GM12892 (cell line): ENCODE measurements at regions not wholly inside any gene's neighbourhood (a gene's known extent, or its start where the extent isn't known, plus 50 kb on each side); places are given as distances from the start of the nearest gene placed in this dataset.
"Not testable (repeated sequence)": the region's sequence is repeated elsewhere in the genome, so short reads cannot be mapped to it uniquely, and the experiment has no call there.

Experiments used
- DNase-seq: peaks from one replicate; pipeline ENCODE4 v3.0.0; 2011; ENCODE audit not compliant: insufficient read length
- FAIRE-seq: peaks from 2 replicates; lab custom pipeline; 2011; peaks lifted over from hg19 to GRCh38; lab: Jason Lieb, UNC
- POLR2A ChIP-seq: IDR thresholded peaks from 2 replicates; pipeline ENCODE4 v1.6.1; 2011; ENCODE audit warnings: low read depth, low read length, control low read depth
- POLR2AphosphoS5 ChIP-seq: IDR thresholded peaks from 2 replicates; pipeline ENCODE4 v1.6.1; 2011; ENCODE audit warnings: low read depth, low read length, control low read depth
- TAF1 ChIP-seq: IDR thresholded peaks from 2 replicates; pipeline ENCODE4 v1.6.1; 2011; ENCODE audit warnings: low read depth, mild to moderate bottlenecking, control low read depth, low read length, borderline replicate concordance

- DNase-seq (no peak), FAIRE-seq (no peak)
- TF ChIP-seq POLR2A (no peak), POLR2AphosphoS5 (no peak), TAF1 (no peak)
Measured at GRCh38 chr2:13414897-13415296, 698.2 kb downstream of the TRIB2 start.

GRCh38 chr2:13433954-13434353, 717.2 kb downstream of the TRIB2 start:
- TF ChIP-seq TAF1 (no peak), POLR2AphosphoS5 (no peak), POLR2A (no peak)
- no peak for DNase-seq
- FAIRE-seq, result no peak

- not testable (repeated sequence) for FAIRE-seq, DNase-seq
Measured at GRCh38 chr2:13443554-13444261, 727.0 kb downstream of the TRIB2 start.

- TF ChIP-seq POLR2AphosphoS5 (no peak), TAF1 (no peak)
- DNase-seq (no peak), FAIRE-seq (no peak)
Measured at GRCh38 chr2:13462464-13462863, 745.7 kb downstream of the TRIB2 start.

GRCh38 chr2:13466076-13466475, 749.3 kb downstream of the TRIB2 start:
- DNase-seq (no peak), FAIRE-seq (no peak)
- TF ChIP-seq POLR2A (no peak), TAF1 (no peak)

GRCh38 chr2:13474538-13474937, 757.8 kb downstream of the TRIB2 start:
- DNase-seq, result no peak
- no peak for TF ChIP-seq POLR2AphosphoS5
- TF ChIP-seq POLR2A, result no peak
- TF ChIP-seq TAF1, result no peak
- peak; percentile 65 for FAIRE-seq

GRCh38 chr2:13480057-13480456, 763.3 kb downstream of the TRIB2 start:
- no peak for DNase-seq
- TF ChIP-seq POLR2A (no peak), TAF1 (no peak), POLR2AphosphoS5 (no peak)
- no peak for FAIRE-seq

GRCh38 chr2:13481201-13481600, 764.5 kb downstream of the TRIB2 start:
- TF ChIP-seq POLR2AphosphoS5, result no peak
- TF ChIP-seq POLR2A, result no peak
- TF ChIP-seq TAF1, result no peak
- DNase-seq (no peak), FAIRE-seq (no peak)

GRCh38 chr2:13485256-13485655, 768.5 kb downstream of the TRIB2 start:
- TF ChIP-seq POLR2A (no peak), POLR2AphosphoS5 (no peak), TAF1 (no peak)
- DNase-seq (no peak), FAIRE-seq (no peak)

GRCh38 chr2:13488965-13489364, 772.2 kb downstream of the TRIB2 start:
- FAIRE-seq, result no peak
- DNase-seq, result no peak
- TF ChIP-seq POLR2A (no peak), TAF1 (no peak), POLR2AphosphoS5 (no peak)

- TF ChIP-seq POLR2A (no peak), POLR2AphosphoS5 (no peak), TAF1 (no peak)
- no peak for FAIRE-seq
- DNase-seq, result no peak
Measured at GRCh38 chr2:13492262-13492661, 775.5 kb downstream of the TRIB2 start.

GRCh38 chr2:13495051-13495450, 778.3 kb downstream of the TRIB2 start:
- FAIRE-seq (no peak), DNase-seq (no peak)
- no peak for TF ChIP-seq TAF1
- no peak for TF ChIP-seq POLR2AphosphoS5
- no peak for TF ChIP-seq POLR2A

GRCh38 chr2:13504808-13505207, 788.1 kb downstream of the TRIB2 start:
- FAIRE-seq (peak; percentile 66), DNase-seq (no peak)
- TF ChIP-seq POLR2AphosphoS5 (no peak), TAF1 (no peak), POLR2A (no peak)

- FAIRE-seq (no peak), DNase-seq (no peak)
- no peak for TF ChIP-seq TAF1
- TF ChIP-seq POLR2AphosphoS5, result no peak
- TF ChIP-seq POLR2A, result no peak
Measured at GRCh38 chr2:13508671-13509070, 791.9 kb downstream of the TRIB2 start.
